Activated T-cell treated with anti-CD3 and anti-CD28 coated beads, Interleukin-2, amount 50 U/mL, for 24 hours (primary cell): ENCODE measurements at regions not wholly inside any gene's neighbourhood (a gene's known extent, or its start where the extent isn't known, plus 50 kb on each side); places are given as distances from the start of the nearest gene placed in this dataset.

Experiments
- DNase-seq: peaks from one replicate; pipeline ENCODE4 v3.0.0-alpha.2; 2020
- H3K27ac Mint-ChIP-seq: 2 replicates; pipeline ENCODE4 v1.8.0; 2020; ENCODE audit warnings: mild to moderate bottlenecking, mixed read lengths
- H3K27me3 Mint-ChIP-seq: 2 replicates; pipeline ENCODE4 v1.8.0; 2020; ENCODE audit warnings: mixed read lengths
- H3K36me3 Mint-ChIP-seq: 2 replicates; pipeline ENCODE4 v1.8.0; 2020; ENCODE audit warnings: low read depth, mixed read lengths
- H3K4me1 Mint-ChIP-seq: 2 replicates; pipeline ENCODE4 v1.8.0; 2020; ENCODE audit warnings: low read depth, mixed read lengths
- H3K4me3 Mint-ChIP-seq: 2 replicates; pipeline ENCODE4 v1.8.0; 2020; ENCODE audit warnings: mild to moderate bottlenecking, moderate library complexity, mixed read lengths
- H3K9me3 Mint-ChIP-seq: 2 replicates; pipeline ENCODE4 v1.8.0; 2020; ENCODE audit warnings: mixed read lengths

DNA sequence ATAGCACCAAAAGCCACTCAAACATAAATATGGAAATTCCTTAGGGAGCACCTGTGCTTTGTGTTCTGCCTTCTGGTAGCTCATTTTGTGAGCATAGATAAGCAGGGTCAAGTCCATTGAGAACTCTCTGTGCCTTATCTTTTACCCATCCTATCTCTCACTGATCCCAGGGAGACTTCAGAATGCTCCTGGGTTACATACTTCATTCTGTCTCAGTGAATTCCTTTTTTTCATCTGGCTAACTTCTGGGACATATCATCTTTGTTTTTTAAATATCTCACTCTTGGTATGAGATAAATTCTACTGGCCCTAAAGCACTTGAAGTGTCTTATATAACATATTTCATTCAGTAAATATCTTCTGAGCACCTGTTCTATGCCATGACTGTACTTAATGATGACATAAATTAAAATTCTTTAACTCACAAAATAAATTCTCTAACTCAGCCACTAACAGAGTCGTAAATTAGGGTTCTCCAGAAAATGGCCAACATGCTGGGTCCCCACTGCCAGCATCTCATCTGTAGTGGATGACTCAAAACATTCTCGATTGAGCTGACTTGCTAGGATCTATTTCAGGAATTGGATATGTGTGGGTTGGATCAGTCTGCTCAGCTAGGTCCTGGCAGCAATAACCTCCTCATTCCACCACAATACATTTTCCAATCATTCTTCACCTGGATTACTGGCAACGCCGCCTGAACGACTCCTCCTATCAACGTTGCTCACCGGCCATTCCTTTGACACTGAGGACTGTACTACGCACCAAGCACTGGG lies 170.2 kb downstream of the FOXO1 start:
- DNase-seq: no peak
- no peaks in the 10 kb centered on the region for H3K9me3 Mint-ChIP-seq
- peaks cover 66% of the 10 kb centered on the region for H3K4me1 Mint-ChIP-seq
- no peak overlapping the region for H3K4me3 Mint-ChIP-seq
- H3K27ac Mint-ChIP-seq: peak overlapping the region; percentile 39
- H3K27me3 Mint-ChIP-seq: no peaks in the 10 kb centered on the region
- no peaks in the 10 kb centered on the region for H3K36me3 Mint-ChIP-seq

DNA sequence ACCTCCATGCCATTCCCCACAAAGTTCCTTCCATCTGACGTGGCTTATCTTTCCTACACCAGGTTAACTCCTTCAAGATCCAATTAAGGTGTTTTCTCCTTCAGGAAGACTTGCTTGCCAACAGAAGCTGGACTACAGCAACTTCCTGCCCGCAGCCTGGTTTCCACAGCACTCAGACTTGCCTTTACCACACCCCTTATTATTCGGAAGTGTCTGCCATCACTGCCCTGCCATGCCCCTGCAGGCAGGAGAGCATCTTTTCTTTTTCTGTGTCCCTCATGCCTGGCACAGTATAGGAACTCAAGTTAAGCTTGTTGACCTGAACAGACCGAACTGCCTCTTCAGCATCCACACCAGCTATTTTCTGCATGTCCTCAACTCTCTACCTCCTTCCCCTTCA lies 168.0 kb downstream of the FOXO1 start:
- DNase-seq: no peak
- peaks cover 47% of the 10 kb centered on the region for H3K4me1 Mint-ChIP-seq
- H3K36me3 Mint-ChIP-seq: no peaks in the 10 kb centered on the region
- H3K27ac Mint-ChIP-seq: no peak overlapping the region
- H3K4me3 Mint-ChIP-seq: no peak overlapping the region
- H3K9me3 Mint-ChIP-seq: no peaks in the 10 kb centered on the region
- H3K27me3 Mint-ChIP-seq: no peaks in the 10 kb centered on the region

DNA sequence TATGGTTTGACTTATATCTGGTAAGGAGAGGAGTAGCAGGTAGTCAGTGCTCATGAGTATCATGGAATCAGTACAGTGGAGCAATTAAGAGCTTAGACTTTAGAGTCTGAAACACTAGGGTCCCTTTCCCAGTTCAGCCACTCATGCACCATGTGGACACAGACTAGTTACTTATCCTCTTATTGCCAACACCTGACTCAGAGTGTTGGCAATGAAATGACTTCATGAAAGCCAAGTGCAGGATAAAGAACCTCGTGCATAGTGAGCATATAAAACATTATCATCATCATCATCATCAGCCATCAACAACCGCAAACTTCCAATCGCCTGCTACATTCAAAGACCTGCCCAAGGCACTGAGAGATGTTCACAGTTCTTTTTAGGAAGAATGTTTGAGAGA lies 164.2 kb downstream of the FOXO1 start:
- H3K27me3 Mint-ChIP-seq: no peaks in the 10 kb centered on the region
- no peaks in the 10 kb centered on the region for H3K9me3 Mint-ChIP-seq
- peaks cover 41% of the 10 kb centered on the region for H3K4me1 Mint-ChIP-seq
- no peak for DNase-seq
- no peak overlapping the region for H3K27ac Mint-ChIP-seq
- H3K4me3 Mint-ChIP-seq: no peak overlapping the region
- no peaks in the 10 kb centered on the region for H3K36me3 Mint-ChIP-seq

DNA sequence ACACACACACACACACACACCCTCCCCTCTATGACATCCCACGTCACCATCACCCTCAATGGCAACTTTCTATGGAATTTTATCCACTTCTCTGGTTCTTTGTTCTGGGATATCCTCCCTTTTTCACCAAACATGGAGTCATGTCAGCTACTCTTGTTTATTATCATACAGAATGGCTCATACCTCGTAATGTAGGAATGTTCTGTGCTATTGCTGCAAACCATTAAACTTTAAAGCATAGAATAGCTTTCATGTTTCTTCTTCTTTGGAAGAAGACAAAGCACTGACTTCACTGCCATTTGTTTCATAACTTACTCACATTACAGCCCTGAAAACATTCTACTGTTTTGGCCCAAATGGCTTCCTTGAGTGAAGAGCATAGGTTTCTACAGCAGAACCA lies 163.4 kb downstream of the FOXO1 start:
- Mint-ChIP-seq H3K9me3 (no peaks in the 10 kb centered on the region), H3K4me3 (no peak overlapping the region), H3K36me3 (no peaks in the 10 kb centered on the region), H3K4me1 (peaks cover 40% of the 10 kb centered on the region), H3K27ac (no peak overlapping the region), H3K27me3 (no peaks in the 10 kb centered on the region)
- no peak for DNase-seq

DNA sequence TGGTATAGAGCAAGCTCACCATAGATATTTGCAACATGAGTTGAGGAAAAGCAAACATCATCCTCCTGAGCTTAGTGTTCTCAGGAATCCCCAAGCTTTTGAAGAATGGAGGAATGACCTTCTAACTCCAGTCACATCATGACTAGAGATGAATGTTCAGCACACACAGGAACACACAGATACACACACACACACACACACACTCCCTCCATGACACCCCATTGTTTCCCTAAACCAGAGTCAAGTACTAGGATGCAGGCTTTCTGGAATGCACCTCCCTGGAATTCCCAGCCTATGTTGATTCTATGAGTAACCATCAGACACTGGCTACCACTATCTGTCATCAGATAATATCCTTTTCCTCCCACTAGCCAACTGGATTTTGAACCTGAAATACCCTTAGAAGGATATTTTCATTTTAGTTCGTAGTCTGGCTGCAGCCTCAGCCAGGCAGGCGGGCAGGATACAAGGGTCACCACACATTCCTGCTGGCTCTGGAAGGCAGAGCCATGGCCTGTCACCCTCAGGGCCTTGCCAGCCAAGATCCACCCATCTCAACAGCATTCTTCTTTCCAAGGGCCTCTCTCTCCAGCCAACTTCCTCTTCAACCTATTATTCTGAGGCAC lies 162.4 kb downstream of the FOXO1 start:
- peaks cover 43% of the 10 kb centered on the region for H3K4me1 Mint-ChIP-seq

DNA sequence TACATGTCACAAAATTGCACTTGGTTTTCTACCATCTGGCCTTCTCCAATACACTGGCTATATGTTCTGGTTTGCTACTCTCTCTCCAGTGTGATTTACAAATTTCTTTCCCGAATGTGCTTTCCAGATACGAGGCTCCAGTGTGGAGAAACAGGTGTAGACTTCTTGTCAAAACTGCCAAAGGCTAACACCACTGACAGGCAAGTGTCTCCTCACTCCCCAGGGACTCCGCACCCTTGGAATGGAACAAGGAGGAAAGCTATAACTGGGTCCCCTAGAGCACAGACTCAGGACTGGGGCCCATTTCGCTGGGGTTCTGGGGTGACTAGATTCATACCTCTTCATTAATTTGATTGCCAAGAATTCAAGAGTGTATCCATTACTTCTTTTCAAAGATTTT lies 161.8 kb downstream of the FOXO1 start:
- Mint-ChIP-seq H3K27ac (no peak overlapping the region), H3K9me3 (no peaks in the 10 kb centered on the region), H3K27me3 (no peaks in the 10 kb centered on the region), H3K4me1 (peaks cover 48% of the 10 kb centered on the region), H3K36me3 (no peaks in the 10 kb centered on the region), H3K4me3 (no peak overlapping the region)
- DNase-seq: no peak

More for the DNA sequence above, 162.4 kb downstream of the FOXO1 start:
- Mint-ChIP-seq H3K4me3 (no peak overlapping the region), H3K9me3 (no peaks in the 10 kb centered on the region), H3K27me3 (no peaks in the 10 kb centered on the region), H3K27ac (no peak overlapping the region), H3K36me3 (no peaks in the 10 kb centered on the region)
- DNase-seq: no peak

DNA sequence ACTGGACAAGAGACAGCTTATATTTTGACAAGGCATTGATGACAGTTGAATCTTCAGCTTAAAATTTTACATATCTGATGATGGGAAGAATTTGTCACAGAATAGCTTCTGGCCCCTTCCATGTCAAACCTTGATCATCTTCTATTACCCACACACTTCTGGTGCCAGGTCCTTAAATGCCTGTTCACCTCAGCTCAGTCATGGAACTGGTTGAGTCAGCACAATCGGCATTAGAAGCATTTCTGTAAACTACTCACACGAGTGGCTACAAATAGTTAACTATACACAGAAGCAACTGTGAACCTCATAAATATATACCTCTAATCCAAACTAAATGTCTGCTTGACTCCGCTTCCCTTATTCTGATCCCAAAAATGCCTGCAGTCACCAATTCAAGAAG lies 161.2 kb downstream of the FOXO1 start:
- no peak overlapping the region for H3K27ac Mint-ChIP-seq
- H3K9me3 Mint-ChIP-seq: no peaks in the 10 kb centered on the region
- H3K4me3 Mint-ChIP-seq: no peak overlapping the region
- H3K27me3 Mint-ChIP-seq: no peaks in the 10 kb centered on the region
- H3K36me3 Mint-ChIP-seq: no peaks in the 10 kb centered on the region
- DNase-seq: no peak
- peaks cover 50% of the 10 kb centered on the region for H3K4me1 Mint-ChIP-seq
